Lung (tissue), 11 donors: ENCODE measurements at regions not wholly inside any gene's neighbourhood (a gene's known extent, or its start where the extent isn't known, plus 50 kb on each side); places are given as distances from the start of the nearest gene placed in this dataset.

ENCODE experiments used
- ATAC-seq: fragments of 200-7000 bp; cut with Tn5 transposase; one replicate; pipeline ENCODE4 v1.9.1; 2020; ENCODE audit warnings: moderate number of reproducible peaks; ENCODE audit not compliant: insufficient read depth, low FRiP score
- DNase-seq, 3 donors: peaks; one replicate each; pipeline ENCODE4 v3.0.0-alpha.2; 2013 to 2017
- H3K27ac ChIP-seq, 2 donors: one replicate each; pipeline ENCODE4 v1.5.1; 2013; ENCODE audit warnings: mild to moderate bottlenecking in 2 of 2, moderate library complexity in 2 of 2, control low read depth in 1 of 2, inconsistent platforms in 1 of 2, low read depth in 1 of 2, low read length in 1 of 2
- H3K27me3 ChIP-seq, 3 donors: one replicate each; pipeline ENCODE4 v1.5.1; 2013; ENCODE audit warnings: low read length in 2 of 3; ENCODE audit not compliant: control insufficient read depth in 3 of 3, insufficient read depth in 3 of 3
- H3K36me3 ChIP-seq, 4 donors: one replicate each; pipeline ENCODE4 v1.5.1; 2013; ENCODE audit warnings: low read length in 4 of 4, mild to moderate bottlenecking in 1 of 4, moderate library complexity in 1 of 4; ENCODE audit not compliant: control insufficient read depth in 4 of 4, insufficient read depth in 4 of 4
- H3K4me1 ChIP-seq, 5 donors: one replicate each; pipeline ENCODE4 v1.5.1; 2013; ENCODE audit warnings: low read length in 5 of 5, mild to moderate bottlenecking in 2 of 5, moderate library complexity in 1 of 5; ENCODE audit not compliant: control insufficient read depth in 5 of 5, insufficient read depth in 5 of 5
- H3K4me3 ChIP-seq: one replicate; pipeline ENCODE4 v1.5.1; 2013; ENCODE audit warnings: mild to moderate bottlenecking, control low read depth, moderate library complexity
- H3K9ac ChIP-seq, 2 donors: one replicate each; pipeline ENCODE4 v1.5.1; 2013; ENCODE audit warnings: low read length in 2 of 2, control low read depth in 1 of 2; ENCODE audit not compliant: insufficient read depth in 1 of 2
- H3K9me3 ChIP-seq, 4 donors: one replicate each; pipeline ENCODE4 v1.5.1; 2013; ENCODE audit warnings: low read length in 3 of 4, mild to moderate bottlenecking in 1 of 4, moderate library complexity in 1 of 4; ENCODE audit not compliant: control insufficient read depth in 4 of 4, insufficient read depth in 3 of 4
- WGBS, 2 donors: extraction: QIAGEN DNeasy Blood & Tissue Kit; methylation state at CpG; one replicate each; pipeline ENCODE4 v1.1.7; 2013; 5-methylcytosine and 5-hydroxymethylcytosine counted together
- TF ChIP-seq, protein P1 (sequence below): IDR thresholded peaks from 2 replicates; pipeline ENCODE4 v1.5.1; 2012; ENCODE audit warnings: mild to moderate bottlenecking; ENCODE audit errors: control extremely low read depth, extremely low read depth
- donor health status: control.
- donor health status: control.
- donor health status: Bipolar disorder and iron deficiency.
- donor health status: healthy.
- donor health status: DM: yes; HTN: yes; CAD: no.

DNA sequence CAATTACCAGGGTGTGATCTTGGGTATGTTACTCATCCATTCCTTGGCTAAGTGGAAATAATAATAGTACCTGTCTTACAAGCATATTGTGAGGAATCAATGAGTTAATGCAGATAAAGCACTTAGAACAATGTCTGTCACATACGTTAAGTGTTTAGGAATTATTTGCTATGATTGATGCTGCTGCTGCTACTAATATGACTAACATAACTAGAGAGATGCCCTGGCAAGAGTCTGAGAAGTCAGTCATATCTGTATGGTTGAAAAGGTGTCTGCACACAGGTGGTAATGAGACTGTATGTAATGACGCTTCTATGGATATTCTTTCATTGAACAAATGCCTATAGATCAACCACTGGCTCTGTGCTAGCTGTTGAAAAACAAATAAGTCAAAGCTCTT lies 100.1 kb upstream of the PCGF5 start:
- TF ChIP-seq, protein P1, sequence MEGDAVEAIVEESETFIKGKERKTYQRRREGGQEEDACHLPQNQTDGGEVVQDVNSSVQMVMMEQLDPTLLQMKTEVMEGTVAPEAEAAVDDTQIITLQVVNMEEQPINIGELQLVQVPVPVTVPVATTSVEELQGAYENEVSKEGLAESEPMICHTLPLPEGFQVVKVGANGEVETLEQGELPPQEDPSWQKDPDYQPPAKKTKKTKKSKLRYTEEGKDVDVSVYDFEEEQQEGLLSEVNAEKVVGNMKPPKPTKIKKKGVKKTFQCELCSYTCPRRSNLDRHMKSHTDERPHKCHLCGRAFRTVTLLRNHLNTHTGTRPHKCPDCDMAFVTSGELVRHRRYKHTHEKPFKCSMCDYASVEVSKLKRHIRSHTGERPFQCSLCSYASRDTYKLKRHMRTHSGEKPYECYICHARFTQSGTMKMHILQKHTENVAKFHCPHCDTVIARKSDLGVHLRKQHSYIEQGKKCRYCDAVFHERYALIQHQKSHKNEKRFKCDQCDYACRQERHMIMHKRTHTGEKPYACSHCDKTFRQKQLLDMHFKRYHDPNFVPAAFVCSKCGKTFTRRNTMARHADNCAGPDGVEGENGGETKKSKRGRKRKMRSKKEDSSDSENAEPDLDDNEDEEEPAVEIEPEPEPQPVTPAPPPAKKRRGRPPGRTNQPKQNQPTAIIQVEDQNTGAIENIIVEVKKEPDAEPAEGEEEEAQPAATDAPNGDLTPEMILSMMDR, result no peak
- no peak overlapping the region for H3K4me3 ChIP-seq
- WGBS, 2 donors, result 46 to 50% methylated on average over 2 of the region's 2 CpGs

DNA sequence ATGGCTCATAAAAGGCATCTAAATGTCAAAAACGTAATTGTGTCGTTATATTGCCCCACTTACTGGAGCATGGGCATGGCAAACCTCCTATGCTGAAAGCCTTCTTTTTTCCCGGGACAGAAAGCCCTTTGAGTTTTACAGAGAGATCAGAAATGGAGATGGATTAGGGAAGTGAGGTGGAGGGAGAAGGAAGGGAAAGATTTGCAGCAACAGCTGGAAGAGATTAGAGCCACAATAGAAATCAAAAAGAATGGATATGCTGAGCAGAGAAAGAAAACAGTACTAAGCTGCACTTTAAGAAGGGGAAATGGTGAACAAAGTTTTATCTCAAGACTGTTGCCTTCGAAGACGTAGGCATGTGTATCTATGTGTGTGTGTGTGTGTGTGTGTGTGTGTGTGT lies 97.2 kb upstream of the PCGF5 start:
- 54 to 55% methylated on average over 5 of the region's 5 CpGs for WGBS, 2 donors
- TF ChIP-seq, protein P1, result no peak
- no peak for ATAC-seq

More for the DNA sequence above, 100.1 kb upstream of the PCGF5 start:
- Histone ChIP-seq H3K9ac (no peak overlapping the region), H3K36me3 (no peaks in the 10 kb centered on the region), H3K27ac (no peak overlapping the region), H3K4me1 (no peaks in the 10 kb centered on the region), H3K27me3 (no peaks in the 10 kb centered on the region), H3K9me3 (no peaks in the 10 kb centered on the region)
- no peak for ATAC-seq
- no peak for DNase-seq

DNA sequence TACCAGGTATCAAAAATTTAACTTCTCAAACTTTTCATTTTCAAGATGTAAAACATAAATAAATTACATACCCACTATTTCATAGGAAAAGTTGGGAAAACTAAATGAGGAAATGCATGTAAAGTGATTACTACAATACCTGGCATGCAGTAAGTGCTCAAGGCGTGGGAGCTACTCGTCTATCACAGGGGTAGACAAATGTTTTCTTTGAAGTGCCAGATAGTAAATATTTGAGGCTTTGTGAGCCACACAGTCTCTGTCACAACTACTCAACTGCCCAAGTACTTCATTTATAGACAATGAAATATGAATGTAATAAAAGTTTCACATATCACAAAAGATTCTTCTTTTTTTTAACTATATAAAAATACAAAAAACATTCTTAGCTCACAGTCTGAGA lies 96.4 kb upstream of the PCGF5 start:
- DNase-seq, result no peak
- TF ChIP-seq, protein P1, result no peak
- no peak overlapping the region for H3K9ac ChIP-seq
- H3K4me1 ChIP-seq, result peaks cover 0 to 1% (median 0%) of the 10 kb centered on the region in 5 donors
- H3K36me3 ChIP-seq, result no peaks in the 10 kb centered on the region
- no peak for ATAC-seq
- H3K27me3 ChIP-seq, result no peaks in the 10 kb centered on the region
- 64 to 67% methylated on average over 2 of the region's 2 CpGs for WGBS, 2 donors
- no peak overlapping the region for H3K27ac ChIP-seq
- H3K4me3 ChIP-seq, result no peak overlapping the region
- H3K9me3 ChIP-seq, result no peaks in the 10 kb centered on the region

More for the DNA sequence above, 97.2 kb upstream of the PCGF5 start:
- no peak overlapping the region for H3K27ac ChIP-seq
- H3K27me3 ChIP-seq, result no peaks in the 10 kb centered on the region
- no peaks in the 10 kb centered on the region for H3K36me3 ChIP-seq
- peak in 2 of 3 donors; percentile 11 to 35 for DNase-seq
- H3K9me3 ChIP-seq, result no peaks in the 10 kb centered on the region
- H3K4me1 ChIP-seq, result peaks cover 0 to 1% (median 0%) of the 10 kb centered on the region in 5 donors
- H3K4me3 ChIP-seq, result no peak overlapping the region
- H3K9ac ChIP-seq, result no peak overlapping the region

DNA sequence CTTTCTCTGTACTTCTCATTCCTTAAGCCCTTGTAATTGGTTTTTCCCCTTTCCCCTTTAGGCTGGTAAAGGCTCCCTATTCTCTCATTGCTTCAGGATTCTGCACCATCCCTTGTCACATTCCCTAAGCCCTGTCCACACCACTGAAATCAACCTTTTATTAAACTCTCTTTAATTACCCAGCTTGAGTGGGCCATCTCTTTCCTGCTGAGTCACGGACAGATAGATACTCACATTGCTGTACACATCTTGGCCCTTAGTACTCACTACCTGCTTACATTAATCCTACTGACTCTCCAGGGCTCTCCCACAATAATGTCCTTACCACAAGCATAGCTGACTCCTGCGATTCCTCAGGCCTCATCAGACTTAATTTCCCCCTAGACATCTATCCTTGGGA lies 94.0 kb upstream of the PCGF5 start:
- Histone ChIP-seq H3K4me3 (no peak overlapping the region), H3K27ac (no peak overlapping the region), H3K27me3 (no peaks in the 10 kb centered on the region), H3K4me1 (peaks cover 0 to 3% (median 0%) of the 10 kb centered on the region in 5 donors), H3K9ac (no peak overlapping the region), H3K9me3 (no peaks in the 10 kb centered on the region), H3K36me3 (no peaks in the 10 kb centered on the region)
- WGBS, 2 donors, result 92 to 95% methylated on average over 2 of the region's 2 CpGs
- TF ChIP-seq, protein P1, result no peak
- ATAC-seq, result no peak
- no peak for DNase-seq
